T-helper 9 cell (primary cell): ENCODE measurements at regions not wholly inside any gene's neighbourhood (a gene's known extent, or its start where the extent isn't known, plus 50 kb on each side); places are given as distances from the start of the nearest gene placed in this dataset.

Experiments used
- DNase-seq: peaks from one replicate; pipeline ENCODE4 v3.0.0-alpha.2; 2020

DNA sequence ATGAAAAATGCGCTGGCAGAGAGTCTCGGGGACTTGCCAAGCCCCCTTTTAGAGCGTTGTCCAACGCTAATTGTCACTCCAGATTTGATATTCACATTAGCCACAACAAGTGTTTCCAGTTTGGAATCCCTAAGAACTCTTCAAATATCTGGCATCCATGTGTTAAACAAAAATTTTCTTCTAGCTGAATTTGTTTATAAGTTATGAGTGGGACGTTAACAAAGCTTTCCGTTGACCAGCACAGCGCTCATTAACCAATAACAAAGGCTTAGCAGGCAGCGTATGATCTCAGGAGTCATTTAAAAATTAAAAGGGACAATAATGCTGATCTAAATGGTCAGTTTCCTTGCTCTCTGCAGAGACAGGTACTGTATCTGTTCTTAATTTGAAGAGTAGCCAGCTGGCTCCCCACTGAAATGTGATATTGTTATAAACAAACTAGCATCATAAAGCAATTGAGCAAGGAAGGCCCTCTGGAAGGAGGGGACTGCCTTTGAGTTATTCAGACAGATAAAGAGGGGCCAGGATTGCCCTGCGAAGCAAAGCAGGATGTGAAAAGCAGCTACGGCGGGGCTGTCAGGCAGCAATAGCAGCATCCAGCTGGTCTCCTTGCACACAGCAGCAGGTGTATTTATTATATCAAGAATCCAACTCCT lies 337.2 kb upstream of the SALL3 start:
- no peak for DNase-seq

DNA sequence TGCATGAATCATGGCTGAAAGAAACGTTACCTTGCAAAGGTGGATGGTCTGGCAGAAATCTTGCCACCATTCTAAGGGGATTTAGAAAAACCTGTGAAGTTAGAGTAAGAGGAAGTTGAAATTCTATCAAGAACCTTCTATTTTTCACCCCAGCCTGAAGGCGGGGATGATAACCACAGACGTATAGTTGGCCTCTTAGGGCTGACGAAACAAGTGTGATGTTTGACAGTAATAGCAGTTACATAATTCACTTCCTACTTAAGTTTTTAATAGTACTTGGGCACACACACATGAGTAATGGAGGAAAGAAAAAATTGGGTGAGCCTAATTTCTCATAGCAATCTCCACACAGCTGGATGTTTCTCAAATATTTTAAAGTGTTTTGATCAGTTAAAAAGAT lies 336.6 kb upstream of the SALL3 start:
- no peak for DNase-seq

DNA sequence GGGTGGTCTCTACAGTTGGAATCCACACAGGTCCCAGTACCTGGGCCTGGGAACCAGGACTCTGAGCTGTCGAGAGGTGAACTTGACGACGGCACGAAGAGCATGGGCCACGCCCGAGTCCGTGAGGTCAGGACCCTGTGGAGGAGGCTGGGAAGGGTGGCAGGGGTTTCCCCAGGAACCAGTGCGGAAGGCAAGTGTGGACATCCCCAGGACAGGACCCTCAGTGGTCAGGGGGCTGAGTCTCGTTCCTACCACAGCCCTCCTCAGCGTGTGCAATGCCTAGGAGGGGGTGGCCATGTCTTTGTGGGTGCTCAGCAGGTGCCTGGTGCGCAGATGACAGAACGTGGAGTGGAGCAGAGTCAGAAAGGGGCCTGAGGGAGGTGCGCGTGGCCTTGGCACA lies 335.6 kb upstream of the SALL3 start:
- no peak for DNase-seq

DNA sequence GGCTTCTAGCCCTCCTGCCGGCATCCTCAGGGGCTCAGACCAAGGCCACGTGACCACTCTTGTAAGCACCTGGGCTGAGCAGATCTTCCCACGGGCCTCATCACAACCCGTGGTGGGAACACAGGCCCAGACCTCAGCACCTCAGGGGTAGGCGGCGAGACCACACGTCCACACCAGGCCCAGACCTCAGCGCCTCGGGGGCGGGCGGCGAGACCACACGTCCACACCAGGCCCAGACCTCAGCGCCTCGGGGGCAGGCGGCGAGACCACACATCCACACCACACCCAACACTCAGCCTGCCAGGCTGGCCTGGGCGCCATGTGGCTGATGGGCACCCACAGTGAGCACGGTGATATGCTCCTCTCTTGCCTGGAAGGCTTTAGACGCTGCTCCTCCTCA lies 334.4 kb upstream of the SALL3 start:
- DNase-seq = no peak

DNA sequence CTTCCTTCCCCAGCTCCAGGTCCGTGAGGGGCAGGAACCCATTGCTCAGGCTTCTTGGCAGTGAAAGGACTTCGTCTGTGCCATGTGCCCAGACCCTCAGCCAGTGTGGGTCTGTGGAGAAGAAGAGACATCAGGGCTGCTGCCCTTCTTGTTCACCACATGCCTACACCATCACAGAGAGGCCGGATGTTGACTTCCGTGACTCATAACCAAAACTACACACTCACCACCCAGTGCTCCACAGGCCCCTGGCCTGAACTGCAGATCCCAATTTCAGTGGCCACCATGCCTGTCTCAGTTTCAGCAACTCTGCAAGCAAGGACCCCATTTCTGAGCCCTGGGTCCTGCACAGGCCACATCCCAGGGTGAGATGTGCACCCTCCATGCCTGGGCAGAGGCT lies 332.6 kb upstream of the SALL3 start:
- no peak for DNase-seq

DNA sequence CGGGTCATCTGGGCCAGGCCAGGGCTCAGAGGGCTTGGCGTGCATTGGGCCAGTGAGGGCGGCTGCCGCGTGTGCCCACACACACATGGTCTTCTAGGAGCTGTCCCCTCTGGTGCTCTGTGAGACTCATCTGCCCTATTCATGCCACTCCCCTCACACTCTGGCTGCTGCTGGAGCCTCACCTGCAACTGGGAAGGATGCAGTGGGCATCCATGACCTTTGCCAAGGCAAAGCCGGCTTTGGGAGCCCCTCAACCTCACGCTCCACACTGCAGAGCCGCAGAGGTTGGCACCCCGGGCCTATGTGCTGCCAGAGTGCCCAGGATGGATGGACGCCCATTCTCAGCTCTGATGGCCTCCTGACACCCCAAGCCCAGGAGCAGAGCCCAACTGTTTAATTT lies 330.2 kb upstream of the SALL3 start:
- no peak for DNase-seq

DNA sequence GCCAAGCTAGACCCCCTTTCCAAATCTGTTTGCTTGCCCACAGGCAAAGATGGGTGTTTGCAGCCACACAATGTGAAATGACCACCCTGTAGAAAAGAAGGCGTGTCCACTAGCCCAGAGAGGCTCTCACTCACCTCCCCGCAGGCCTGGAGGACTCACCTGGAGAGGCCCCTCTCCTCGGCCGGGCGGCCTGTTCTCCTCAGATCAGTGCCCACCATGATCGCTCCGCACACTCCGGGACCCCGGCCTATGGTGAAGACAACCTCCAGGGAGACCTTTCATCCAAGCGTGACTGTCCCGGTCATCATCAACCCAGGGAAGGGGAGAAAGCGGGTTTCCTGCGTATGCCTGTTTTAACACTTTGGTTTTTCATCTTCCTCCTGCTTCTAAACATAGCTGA lies 328.7 kb upstream of the SALL3 start:
- no peak for DNase-seq

DNA sequence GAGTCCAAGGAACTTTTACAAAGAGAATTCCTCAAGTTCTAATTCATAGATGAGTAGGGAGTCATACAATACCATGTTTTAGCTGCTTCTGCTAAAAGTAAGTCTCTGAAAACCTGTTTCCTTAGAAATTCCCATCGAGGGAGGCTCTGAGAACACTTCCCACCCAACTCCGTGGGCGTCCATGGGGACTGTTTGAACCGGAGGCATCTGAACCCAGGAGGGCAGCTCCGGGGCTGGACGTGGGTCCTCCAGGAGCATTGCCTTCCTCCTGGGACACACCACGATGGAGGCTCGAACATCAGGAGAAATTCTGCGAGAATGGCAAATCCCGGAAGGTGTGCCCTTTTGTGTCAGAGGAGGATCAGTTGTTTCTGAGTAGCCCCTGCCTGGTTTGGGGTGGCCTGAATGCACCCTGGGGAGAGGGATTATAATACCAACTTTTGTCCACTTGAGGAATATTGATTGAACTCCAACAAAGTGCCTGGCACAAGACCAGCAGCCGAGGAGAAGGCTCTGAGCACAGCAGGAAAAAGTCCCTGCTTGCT lies 327.5 kb upstream of the SALL3 start:
- no peak for DNase-seq

DNA sequence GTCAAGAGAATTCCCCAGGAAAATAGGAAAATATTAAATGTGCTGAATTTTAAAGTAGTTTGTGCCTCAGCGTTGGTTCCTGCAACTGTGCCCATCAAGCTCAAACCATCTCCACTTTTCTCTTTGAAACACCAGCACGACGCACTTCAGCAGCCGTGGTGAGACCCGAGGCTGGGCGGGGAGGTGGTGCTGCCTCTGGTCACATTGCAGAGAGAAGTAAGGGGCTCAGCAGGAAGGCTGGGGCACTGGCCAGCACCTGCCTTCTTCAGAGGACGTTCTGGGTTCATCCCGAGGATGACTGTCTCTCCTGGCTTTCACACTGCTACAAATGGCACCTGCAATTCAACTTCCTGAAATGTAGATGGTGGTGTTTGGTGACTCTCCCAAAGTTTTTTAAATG lies 323.7 kb upstream of the SALL3 start:
- DNase-seq = no peak

DNA sequence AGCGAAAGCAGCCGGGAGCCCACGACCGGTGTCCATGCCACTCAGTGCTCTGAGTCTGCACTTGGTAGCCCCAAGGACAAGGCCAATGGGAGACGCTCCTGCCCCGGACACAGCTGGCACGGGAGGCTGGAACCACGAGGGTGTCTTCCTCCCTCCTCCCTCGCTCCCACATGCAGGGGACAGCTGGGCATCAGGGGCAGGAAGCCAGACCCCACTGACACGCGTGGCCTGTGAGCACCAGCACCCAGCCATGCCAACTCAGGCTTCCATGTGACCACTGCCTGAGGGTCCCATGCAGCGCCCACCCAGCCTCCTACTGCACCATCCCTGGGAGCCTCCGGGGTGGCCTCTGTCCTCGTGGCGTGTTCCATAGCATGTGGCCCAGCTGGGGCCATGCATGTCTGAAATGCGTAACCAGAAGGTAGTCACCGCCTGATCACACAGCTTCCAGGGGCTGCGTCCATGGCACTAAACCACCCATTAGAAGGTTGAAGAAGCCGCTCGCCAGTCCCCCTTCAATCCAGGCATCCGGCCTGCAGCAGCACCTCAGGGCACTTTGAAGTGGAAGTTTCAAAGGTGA lies 323.2 kb upstream of the SALL3 start:
- no peak for DNase-seq

DNA sequence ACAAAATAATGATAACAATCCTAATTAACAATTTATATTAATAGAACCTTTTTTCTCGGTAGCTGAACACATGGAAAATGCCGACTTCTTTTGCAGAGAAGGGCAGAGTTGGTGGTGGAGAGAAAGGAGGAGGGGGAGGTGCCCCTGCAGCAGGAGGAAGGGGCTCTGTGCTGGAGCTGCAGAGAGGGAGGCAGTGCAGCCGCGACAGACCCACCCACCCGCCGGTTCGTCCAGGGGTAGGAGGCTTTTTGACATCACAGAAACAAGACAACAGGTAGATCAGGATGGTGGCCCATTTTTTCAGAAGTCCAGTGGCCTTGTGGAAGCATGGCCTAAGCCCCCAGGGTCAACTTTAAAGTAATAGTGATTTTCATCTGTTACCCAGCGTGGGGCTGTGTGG lies 321.1 kb upstream of the SALL3 start:
- no peak for DNase-seq

DNA sequence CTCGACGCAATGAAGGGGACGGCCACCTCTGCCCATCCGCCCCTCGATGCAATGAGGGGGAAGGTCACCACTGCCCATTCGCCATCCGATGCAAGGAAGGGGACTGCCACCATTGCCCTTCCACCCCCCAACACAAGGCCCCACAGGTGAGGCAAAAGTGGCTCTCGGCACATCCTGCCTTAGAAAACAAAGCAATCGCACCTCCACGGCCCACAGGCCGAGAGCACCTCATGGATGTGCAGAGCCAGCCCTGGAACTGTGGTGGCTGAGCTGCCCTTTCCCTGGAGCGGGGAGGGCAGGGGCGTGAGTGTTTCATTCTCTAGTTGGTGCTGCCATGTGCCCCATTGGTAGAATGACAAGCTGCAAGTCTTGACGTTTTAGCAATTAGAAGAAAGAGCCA lies 320.6 kb upstream of the SALL3 start:
- no peak for DNase-seq

DNA sequence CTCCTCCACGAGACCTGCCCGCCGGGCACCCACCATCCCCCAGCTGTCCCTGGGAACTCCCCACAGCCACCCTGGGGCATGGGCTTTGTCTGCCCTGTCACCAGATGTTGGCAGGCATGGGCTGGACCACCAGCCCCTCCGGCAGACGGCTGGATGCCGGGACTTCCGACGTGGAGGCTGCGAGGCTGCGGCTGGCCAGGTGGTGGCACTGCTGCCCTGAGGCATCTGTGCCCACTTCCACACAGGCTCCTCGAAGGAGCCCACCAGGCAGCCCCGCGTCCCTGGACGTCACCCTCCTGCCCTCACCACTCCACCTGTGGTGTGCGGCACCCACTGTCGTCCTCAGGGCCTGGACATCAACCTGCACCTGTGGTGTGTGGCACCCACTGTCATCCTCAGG lies 319.9 kb upstream of the SALL3 start:
- no peak for DNase-seq

DNA sequence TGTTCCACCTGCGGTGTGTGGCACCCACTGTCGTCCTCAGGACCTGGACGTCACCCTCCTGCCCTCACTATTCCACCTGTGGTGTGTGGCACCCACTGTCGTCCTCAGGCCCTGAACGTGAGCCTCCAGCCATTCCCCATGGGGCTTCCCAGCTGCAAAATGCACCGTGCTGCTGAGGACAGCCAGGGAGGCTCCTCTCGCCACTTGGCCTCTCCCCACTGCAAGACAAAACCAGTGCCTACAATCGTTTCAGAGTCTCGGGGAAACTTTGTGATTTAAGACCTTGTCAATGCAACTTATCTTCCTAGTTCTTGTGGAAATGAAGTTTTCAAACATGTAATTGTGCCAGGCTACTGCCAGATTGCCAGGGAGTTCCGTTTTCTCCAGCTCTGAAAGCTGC lies 319.3 kb upstream of the SALL3 start:
- DNase-seq = no peak

DNA sequence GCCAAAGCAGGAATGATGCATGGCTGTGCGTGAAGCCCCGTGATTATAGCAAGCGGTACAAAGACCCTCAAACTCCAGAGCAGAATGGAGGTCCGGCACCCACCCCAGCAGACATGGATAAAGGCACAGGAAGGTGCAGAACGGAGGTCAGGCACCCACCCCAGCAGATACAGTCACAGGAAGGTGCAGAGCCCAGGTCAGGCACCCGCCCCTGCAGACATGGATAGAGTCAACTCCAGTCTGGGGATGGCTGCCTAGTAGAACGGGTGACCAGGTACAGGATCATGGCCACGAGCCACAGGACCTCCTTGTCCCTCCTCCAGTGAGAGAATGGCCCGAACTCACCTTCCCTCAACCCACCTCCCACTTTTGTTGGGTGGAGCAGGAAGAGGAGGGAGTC lies 318.3 kb upstream of the SALL3 start:
- no peak for DNase-seq

DNA sequence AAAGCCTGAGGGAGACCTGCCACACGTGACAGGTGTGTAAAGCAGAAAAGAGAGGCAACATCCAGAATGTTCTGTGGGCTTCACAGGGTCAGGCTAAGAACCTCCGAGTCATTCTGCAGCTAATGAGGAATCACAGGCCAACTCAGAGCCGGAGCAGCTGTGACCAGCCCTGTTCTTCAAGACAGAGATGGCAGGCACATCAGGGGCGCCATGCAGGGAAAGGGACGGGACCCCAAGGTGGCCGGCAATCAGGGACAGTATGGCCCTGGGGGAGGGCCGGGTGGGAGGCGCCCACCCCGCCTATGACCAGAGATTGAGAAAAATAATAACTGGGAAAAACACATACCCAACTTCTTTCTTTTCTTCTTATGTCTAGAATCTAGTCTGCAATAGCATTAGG lies 316.7 kb upstream of the SALL3 start:
- no peak for DNase-seq

DNA sequence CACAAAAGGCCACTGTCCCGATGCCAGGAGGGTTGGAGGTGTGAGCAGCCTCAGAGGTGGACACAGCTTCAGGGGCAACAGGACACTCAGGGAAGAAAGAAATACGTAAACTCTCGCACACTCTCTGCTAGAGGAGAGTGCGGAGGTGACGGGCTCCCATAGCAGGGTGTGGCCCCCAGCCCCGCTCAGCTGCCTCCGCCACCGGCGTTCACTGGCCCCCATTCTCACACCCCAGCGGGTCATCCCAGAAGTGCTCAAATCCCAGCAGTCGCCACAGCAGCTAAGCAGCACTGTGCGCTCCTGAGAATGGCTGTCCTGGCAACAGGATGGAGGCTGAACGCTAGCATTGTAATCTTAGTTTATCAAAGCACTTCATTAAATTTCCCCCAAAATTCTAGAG lies 315.6 kb upstream of the SALL3 start:
- DNase-seq = no peak

DNA sequence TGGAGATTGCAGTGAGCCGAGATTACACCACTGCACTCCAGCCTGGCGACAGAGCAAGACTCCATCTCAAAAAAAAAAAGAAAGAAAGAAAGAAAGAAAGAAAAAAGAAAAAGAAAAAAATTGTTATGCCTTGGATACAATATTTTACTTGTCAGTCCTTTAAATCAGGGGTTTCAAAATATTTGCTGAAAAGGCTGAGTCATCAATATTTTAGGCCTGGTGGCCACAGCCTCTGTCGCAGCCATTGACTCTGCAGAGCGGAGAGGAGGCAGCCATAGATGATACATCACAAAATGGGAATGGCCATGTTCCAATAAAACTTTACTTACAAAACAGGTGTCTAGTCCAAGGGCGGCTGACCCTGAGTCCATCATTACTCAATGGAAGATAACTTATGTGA lies 314.8 kb upstream of the SALL3 start:
- no peak for DNase-seq

DNA sequence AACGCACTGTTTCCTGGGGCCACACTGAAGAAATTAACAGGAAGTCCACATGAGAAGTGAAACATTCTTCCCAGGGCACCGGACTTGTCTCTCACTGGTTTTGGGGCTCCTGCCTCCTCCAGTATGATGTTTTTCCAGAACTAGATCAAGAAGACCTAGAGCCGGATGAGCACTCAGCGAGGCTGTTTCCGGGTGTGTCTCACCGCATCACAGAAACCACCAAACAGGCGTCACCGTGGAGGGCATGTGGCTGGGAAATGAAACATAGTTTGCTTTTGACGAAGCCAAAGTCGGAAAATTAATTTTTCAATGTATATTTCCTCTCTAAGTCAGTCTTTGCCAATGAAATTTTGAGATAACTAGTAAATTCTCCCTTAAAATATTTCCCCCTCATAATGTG lies 314.0 kb upstream of the SALL3 start:
- DNase-seq = no peak

DNA sequence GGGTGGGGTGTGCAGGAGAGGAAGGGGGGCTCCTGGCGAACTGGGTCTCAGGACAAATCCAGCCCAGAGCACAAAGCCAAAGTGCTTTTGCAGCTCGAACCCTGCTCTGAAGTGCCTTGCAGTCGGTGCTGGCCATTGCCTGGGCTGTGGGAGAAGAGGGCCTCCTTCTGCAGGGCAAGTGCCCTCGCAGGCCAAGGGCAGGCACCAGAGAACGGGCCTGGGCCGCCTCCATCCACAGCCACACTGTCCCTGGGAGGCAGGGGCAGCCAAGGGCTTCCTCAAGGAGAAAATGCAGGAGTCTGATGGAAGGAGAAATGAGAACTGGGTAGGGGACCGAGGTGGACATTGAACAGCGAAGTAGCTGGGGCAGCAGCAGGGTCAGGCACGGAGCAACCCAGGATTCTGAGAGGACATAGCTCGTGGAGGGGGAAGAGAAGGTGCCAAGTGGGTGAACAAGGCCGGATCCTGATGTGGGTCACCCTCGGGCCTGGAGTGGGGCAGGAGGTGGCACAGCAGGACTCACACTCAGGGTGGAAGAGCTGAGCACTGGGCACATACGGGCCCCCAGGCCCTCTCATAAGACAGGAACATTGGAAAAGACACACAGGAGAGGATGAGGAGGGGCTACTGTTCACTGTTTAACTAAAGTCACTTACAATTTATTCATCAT lies 312.8 kb upstream of the SALL3 start:
- no peak for DNase-seq

DNA sequence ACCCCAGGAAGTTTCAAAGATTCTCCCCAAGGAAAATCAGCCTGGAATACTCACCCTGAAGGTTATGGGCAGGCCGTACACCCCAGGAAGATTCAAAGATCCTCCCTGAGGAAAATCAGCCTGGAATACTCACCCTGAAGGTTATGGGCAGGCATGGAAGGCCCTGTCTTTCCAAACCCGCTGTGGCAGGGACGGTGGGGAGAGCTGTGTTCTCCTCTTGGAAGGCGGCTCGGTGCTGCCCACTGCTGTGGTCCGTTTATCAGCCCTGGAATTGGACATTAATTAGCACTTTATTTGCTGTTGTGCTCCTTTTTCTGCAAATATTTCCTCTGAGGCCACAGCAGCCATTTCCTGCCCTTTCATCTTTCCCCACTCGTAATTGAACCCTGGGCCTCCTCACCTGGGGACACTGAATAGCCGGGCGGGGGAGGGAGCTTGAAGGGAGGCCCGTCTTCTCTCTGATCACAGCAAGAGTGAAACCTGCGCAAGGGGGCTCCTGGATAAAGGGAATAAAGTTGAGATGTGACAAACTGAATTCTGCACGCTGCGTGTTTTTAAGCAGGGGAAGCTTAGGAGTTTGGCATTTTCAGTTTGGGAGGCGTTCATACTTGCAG lies 308.7 kb upstream of the SALL3 start:
- no peak for DNase-seq

DNA sequence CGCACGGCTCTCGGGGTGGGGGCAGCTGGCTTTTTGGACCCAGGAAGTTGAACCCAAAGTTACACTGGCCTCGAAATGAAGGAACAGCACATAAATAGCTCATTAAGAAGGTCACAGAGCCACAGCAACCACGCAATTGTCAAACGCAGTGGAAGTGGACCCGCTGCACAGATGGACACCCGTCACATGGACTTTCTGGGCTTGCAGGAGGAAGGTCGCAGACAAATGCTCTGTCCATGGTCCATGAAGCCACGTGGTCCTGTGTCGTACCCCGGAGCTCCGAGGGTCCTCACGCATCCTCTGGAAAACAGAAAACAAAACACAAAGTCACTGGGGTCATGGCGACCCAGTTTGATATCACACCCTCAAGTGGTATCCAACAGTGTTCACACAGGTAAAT lies 308.1 kb upstream of the SALL3 start:
- DNase-seq = no peak

DNA sequence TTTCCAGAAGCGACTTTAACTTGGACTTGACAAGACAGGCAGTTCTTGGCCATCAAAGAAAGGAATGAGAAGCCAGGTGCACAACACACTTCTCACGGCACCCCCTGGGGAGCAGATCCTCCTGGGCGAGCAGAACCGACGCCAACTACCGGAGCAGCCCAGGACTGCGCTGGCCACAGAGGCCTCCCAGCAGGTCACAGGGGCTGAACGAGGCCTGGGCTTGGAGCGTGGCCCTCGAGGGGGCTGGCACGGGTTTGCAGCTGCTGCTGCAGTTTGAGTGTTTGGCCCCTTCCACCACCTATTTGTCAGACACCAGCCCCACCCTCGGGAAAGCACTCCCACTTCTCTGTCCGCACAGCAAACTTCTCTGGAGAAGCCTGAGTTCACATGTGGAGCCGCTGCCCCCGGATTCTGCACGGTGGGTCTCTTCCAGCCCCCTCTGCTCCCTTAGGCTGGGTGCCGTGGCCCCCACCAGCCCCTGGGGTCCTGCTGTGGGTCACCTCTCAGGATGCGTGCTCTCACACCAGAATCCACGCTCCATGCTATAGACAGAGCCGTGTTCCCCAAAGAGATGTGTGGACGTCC lies 306.7 kb upstream of the SALL3 start:
- DNase-seq = no peak
